Activated CD8-positive, alpha-beta memory T cell treated with anti-CD3 and anti-CD28 coated beads, Interleukin-2, amount 50 U/mL, for 24 hours (primary cell): ENCODE measurements at regions not wholly inside any gene's neighbourhood (a gene's known extent, or its start where the extent isn't known, plus 50 kb on each side); places are given as distances from the start of the nearest gene placed in this dataset.
"Not testable (repeated sequence)": the region's sequence is repeated elsewhere in the genome, so short reads cannot be mapped to it uniquely, and the experiment has no call there.

Experiments
- DNase-seq: peaks from one replicate; pipeline ENCODE4 v3.0.0-alpha.2; 2020; ENCODE audit errors: extremely low read depth

GRCh38 chr3:110887176-110887575 is 184.4 kb upstream of the NECTIN3 start:
- no peak for DNase-seq

GRCh38 chr3:110888625-110889375 is 182.8 kb upstream of the NECTIN3 start:
- DNase-seq: not testable (repeated sequence)

GRCh38 chr3:110889376-110889699 is 182.3 kb upstream of the NECTIN3 start:
- DNase-seq: not testable (repeated sequence)

- no peak for DNase-seq
Measured at GRCh38 chr3:110894574-110894973, 177.0 kb upstream of the NECTIN3 start.

GRCh38 chr3:110895054-110895453 is 176.6 kb upstream of the NECTIN3 start:
- DNase-seq: no peak

- no peak for DNase-seq
Measured at GRCh38 chr3:110897046-110897445, 174.6 kb upstream of the NECTIN3 start.

- no peak for DNase-seq
Measured at GRCh38 chr3:110900576-110900975, 171.0 kb upstream of the NECTIN3 start.

GRCh38 chr3:110901536-110901935 is 170.1 kb upstream of the NECTIN3 start:
- no peak for DNase-seq

- no peak for DNase-seq
Measured at GRCh38 chr3:110902453-110903085, 169.0 kb upstream of the NECTIN3 start.

- no peak for DNase-seq
Measured at GRCh38 chr3:110903771-110904519, 167.7 kb upstream of the NECTIN3 start.

- DNase-seq: no peak
Measured at GRCh38 chr3:110904520-110904890, 167.1 kb upstream of the NECTIN3 start.

GRCh38 chr3:110905121-110905520 is 166.5 kb upstream of the NECTIN3 start:
- no peak for DNase-seq

GRCh38 chr3:110909839-110910238 is 161.8 kb upstream of the NECTIN3 start:
- DNase-seq: no peak

GRCh38 chr3:110910346-110910955 is 161.2 kb upstream of the NECTIN3 start:
- DNase-seq: no peak

- no peak for DNase-seq
Measured at GRCh38 chr3:110918963-110919362, 152.7 kb upstream of the NECTIN3 start.

GRCh38 chr3:110925798-110926197 is 145.8 kb upstream of the NECTIN3 start:
- DNase-seq: no peak

GRCh38 chr3:110928016-110928662 is 143.5 kb upstream of the NECTIN3 start:
- DNase-seq: no peak

GRCh38 chr3:110929816-110930215 is 141.8 kb upstream of the NECTIN3 start:
- DNase-seq: no peak

GRCh38 chr3:110932567-110932966 is 139.0 kb upstream of the NECTIN3 start:
- DNase-seq: no peak

- DNase-seq: no peak
Measured at GRCh38 chr3:110933821-110934426, 137.7 kb upstream of the NECTIN3 start.

GRCh38 chr3:110938629-110939028 is 133.0 kb upstream of the NECTIN3 start:
- no peak for DNase-seq

GRCh38 chr3:110940055-110940454 is 131.6 kb upstream of the NECTIN3 start:
- DNase-seq: no peak
